Left hindlimb (tissue), 1 donor: ENCODE measurements at regions not wholly inside any gene's neighbourhood (a gene's known extent, or its start where the extent isn't known, plus 50 kb on each side); places are given as distances from the start of the nearest gene placed in this dataset.

Source experiments
- DNase-seq: peaks from one replicate; pipeline ENCODE4 v3.0.0-alpha.2; 2018

- no peak for DNase-seq
These were observed 642.7 kb upstream of the CXADR start for GRCh38 chr21:16870103-16870502.

GRCh38 chr21:16872616-16873015, 640.2 kb upstream of the CXADR start:
- no peak for DNase-seq

- DNase-seq, result no peak
These were observed 639.7 kb upstream of the CXADR start for GRCh38 chr21:16873176-16873575.

GRCh38 chr21:16873596-16873995, 639.2 kb upstream of the CXADR start:
- no peak for DNase-seq

DNA sequence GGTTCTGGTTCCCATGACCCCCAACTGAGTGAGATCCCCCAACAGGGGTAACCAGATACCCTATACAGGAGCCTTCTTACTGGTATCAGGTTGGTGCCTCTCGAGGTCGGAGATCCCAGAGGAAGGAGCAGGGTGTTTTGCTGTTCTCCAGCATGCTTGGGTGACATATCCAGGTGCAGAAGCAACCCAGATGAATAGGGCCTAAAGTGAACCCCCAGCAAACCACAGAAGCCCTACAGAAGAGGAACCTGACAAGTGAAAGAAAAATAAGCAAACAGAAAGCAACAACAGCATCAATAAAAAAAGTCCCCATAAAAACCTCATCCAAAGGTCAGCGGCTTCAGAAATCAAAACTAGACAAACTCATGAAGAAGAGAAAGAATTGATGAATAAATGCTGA, 633.4 kb upstream of the CXADR start:
- DNase-seq, result no peak

DNA sequence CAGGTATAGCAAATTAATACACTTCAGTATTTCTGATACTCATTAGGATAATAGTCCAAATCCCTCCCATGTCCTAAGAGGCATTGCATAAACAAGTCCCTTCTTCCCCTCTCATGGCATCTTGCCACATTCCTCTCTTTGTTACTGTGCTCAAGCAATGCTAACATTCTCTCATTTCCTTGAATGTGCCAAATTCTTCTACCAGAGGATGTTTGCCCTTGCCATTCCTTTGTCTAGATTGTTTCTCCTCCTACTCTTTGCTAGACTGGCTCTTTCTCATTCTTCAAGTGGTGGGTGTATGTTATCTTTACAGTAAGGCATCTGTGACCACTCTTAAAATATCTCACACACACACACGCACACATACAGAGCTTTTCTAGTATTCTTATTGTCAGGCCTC, 621.0 kb upstream of the CXADR start:
- DNase-seq, result no peak

- DNase-seq, result no peak
These were observed 612.2 kb upstream of the CXADR start for GRCh38 chr21:16900685-16901084.

DNA sequence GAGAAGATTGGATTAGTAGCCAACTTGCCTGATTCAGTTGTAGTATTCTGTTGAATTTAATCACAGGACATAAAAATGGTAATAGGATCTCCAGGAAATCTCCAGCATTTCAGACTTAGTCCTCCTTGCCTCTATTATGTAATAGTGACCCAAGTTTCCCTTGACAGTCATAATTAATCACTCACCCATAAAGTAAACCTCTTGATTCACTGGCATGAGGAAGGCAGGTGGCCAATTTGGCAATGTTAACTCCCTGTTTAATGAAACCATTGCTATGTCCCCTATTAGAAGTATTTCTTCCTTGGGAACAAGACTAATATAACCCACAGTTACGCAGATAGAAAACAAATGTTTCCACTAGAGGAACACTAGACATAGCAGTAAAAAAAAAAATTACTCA, 604.8 kb upstream of the CXADR start:
- no peak for DNase-seq

DNA sequence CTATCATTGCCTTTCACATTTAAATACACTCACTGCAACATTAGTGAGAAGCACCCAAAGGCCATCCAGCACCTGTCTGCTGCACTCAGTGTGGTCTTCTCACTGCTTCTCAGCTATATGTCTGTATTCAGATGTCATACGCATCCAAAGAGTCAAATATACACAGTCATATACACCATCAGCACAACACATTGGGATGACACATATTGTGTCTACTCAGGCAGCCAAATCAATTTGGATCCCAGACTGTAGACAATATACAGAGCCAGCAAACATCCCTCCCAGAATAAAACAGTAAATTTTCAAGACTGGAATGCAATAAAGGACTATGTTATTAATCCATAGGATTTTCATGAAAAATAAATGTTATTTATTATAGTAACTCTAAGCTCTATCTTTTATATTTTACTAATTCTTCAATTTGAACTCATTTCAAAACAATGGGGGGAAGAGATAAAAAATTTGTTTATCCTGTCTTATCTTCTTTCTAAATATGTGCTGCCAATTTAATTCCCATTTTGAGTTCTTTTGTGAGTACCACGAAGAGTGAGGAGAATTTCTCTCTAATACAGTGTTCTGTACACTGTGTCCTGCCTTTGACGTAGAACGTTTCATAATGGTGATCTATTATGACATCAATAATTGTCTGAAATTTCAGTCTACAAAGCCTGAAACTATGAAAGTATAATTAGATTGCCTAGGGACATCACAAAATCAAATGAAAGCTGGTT, 602.2 kb upstream of the CXADR start:
- no peak for DNase-seq

DNA sequence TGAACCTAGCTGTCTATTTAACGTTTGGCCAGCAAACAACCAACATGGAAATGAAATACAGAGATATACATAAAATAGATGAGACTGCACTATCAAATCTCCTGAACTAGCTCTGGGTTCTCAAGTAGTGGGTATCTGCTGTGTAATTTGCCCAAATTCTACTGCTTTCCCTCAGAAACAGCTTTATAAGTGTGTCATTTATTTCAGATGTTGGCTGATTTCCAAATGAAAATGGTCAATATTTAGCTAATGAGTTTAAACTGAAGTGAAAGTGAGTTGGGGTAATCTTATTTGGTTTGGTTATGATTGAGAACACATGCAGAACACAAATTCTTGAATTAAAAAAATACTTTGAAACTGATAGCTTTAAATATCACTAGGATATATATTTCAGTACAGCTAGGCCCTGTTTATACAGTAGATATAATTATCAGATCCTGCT, 601.7 kb upstream of the CXADR start:
- no peak for DNase-seq

- no peak for DNase-seq
These were observed 600.8 kb upstream of the CXADR start for GRCh38 chr21:16912075-16912474.

DNA sequence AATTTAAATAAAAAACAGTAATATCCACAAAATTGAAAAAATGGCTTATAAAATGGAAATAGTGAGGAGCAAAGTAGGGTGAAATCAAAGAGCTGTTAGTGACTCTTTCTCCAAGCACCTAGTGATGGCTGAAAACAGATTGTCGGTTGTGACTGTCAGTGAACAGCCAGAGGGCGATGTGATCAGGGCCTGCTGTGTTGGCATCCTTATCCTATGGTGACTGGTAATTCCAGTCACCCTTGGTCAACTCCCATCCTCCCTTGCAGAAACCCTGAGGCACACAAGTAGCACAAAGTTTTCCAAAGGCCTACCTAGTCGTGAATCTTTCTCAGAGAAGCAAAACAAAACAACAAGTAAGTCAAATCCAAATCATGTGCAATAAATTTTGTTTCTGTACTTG, 599.8 kb upstream of the CXADR start:
- no peak for DNase-seq

DNA sequence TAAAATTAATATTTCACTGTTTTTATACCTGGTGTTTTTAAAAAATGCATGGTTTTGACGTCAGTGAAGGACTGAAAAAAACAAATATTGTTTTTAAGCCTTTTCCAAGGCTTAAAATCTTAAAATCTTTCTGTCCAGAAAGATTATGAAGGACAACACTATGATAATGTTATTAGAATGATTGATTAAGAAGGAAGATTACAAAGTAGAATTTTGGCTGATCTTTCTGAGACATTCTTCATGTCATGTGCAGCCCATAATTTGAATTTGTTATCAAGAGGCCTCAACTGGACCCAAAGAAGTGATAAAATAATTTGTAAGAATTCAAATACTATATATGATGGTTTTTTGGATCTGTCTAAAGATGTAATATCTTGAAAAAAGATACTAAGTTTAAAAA, 584.4 kb upstream of the CXADR start:
- DNase-seq, result no peak

- no peak for DNase-seq
These were observed 580.5 kb upstream of the CXADR start for GRCh38 chr21:16932314-16932713.

DNA sequence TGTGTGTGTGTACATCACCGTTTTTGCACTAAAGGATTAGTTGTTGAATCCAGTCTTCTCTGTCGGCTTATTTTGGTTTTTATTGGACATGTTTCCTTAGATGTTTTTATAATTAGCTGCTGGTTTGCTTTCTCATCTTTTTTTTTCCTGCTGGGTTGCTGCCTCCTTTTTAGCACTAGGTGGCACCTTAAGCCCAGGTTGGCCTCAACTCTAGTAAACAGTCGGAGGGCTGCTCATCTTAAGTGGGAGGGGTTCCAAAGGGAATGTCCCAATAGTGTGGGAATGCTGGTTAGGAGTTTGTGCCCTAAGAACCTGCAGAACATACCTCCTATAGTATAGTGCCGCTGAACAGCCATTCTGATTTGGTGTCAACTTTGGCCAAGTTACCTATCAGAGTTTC, 570.1 kb upstream of the CXADR start:
- no peak for DNase-seq

DNA sequence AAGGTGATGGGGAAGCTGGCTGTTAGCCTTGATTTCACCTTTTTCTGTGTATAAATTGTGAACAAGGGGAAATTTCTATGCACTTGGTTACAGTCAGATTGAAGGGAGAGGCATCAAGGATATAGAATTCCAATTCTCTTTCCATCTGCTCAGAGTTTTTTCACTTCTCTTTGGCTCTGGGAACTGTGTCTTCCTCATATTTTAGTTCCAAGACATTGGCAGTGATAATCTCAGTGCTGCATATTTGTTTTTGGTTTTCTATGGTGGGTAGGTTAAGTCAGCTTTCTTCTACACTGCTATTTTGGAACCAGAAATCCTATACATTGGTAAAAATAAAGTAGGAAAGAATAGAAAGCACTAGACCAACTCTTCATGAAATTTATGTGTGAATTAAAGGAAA, 569.6 kb upstream of the CXADR start:
- DNase-seq, result no peak

GRCh38 chr21:16945580-16945979, 567.3 kb upstream of the CXADR start:
- DNase-seq, result no peak

- DNase-seq, result no peak
These were observed 556.0 kb upstream of the CXADR start for GRCh38 chr21:16956824-16957223.

GRCh38 chr21:16965424-16965823, 547.4 kb upstream of the CXADR start:
- no peak for DNase-seq

- no peak for DNase-seq
These were observed 544.4 kb upstream of the CXADR start for GRCh38 chr21:16968436-16968835.

GRCh38 chr21:16969636-16970035, 543.2 kb upstream of the CXADR start:
- no peak for DNase-seq

DNA sequence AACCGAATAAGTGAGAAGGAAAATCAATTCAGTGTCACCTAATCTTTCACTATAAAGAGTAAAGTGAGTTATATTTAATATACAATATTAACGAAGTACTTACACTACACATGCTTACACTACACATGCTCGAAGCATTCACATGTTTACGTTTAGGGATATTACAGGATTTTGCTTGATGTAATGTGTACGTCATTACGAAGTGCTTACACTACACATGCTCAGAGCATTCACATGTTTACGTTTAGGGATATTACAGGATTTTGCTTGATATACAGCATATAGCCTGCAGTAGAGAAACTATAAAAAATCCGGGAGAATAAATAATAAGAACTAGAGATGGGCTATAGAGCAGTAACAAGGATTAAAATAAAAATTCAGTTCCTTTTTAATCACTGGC, 538.8 kb upstream of the CXADR start:
- DNase-seq, result no peak

GRCh38 chr21:16976193-16976592, 536.6 kb upstream of the CXADR start:
- no peak for DNase-seq

DNA sequence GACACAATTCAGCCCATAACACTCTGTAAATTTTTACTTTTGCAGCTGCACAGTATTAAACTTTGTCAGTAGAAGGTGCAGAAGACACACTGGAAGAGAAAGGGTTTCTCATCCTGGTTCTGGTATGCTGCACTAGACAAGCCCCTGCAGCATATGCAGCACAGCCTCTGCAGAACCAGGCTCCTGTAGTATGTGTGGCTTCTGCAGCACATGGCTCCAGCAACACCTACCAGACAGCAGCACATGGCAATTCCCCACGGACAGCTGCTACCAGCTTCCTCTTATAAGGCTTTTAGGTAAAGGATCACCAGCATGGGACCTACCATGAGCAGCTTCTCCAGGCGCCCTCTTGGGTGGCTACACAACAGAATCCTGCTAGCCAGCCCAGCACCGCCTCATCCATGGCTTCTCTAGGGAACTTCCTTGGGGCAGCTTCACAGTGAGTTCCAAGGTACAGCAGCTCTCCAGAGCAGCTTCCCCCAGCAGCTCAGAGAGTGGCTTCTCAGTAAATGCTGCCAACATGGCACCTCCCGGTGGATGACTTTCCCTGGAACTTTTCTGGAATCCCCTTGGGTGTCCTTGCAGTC, 534.4 kb upstream of the CXADR start:
- DNase-seq, result no peak

GRCh38 chr21:16979574-16979973, 533.3 kb upstream of the CXADR start:
- no peak for DNase-seq
